GM19239 (cell line): ENCODE measurements at regions not wholly inside any gene's neighbourhood (a gene's known extent, or its start where the extent isn't known, plus 50 kb on each side); places are given as distances from the start of the nearest gene placed in this dataset.

ENCODE experiments used
- DNase-seq: peaks from one replicate; pipeline ENCODE4 v3.0.0; 2011; ENCODE audit warnings: low spot score; ENCODE audit not compliant: insufficient read length
- FAIRE-seq: peaks from 2 replicates; lab custom pipeline; 2011; peaks lifted over from hg19 to GRCh38; lab: Jason Lieb, UNC

DNA sequence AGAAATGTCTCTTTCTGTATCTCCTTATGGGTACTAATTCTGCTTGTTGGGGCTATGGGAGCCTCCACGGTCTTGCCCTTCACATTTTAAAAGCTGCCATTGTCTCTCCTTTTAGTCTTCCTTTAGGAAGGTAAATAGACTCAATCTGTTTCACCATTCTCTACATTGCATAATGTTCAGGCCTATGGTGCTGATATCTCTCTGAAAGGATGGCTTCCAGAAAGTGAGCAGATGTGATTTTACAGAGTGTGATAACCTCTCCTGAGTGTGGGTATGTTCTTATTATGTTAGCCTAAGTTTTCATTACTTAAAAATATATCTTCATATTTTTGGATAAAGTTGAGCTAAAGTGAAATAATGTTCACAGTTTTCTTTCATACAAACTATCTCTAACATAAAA, 254.0 kb upstream of the PITX2 start:
- DNase-seq (no peak), FAIRE-seq (no peak)

DNA sequence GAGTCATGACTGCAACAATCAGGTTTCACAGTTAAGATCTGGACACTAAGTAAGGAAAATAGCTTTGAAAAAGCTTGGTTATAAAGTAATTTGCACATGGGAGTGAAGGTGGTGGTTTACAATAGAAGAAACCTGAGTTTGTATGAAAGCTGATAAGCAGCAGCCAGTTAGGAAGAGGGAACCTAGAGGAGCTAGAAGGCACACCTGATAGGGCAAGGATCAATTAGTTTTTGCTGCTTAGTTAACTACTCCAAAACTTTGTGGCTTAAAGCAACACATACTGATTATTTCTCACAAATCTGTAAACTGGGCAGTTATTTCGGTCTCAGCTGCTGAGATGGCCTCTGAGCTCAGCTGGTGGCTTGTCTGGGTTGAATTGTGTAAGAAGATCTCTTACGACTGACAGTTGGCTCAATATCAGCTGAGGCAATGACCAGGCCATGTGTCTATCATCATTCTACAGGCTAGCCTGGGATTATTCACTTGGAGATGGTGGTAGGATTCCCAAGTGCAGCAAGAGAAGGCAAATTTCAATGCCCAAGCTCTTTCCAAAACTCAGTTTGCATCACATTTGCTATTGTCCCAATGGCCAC, 255.0 kb upstream of the PITX2 start:
- DNase-seq: no peak
- FAIRE-seq: no peak

DNA sequence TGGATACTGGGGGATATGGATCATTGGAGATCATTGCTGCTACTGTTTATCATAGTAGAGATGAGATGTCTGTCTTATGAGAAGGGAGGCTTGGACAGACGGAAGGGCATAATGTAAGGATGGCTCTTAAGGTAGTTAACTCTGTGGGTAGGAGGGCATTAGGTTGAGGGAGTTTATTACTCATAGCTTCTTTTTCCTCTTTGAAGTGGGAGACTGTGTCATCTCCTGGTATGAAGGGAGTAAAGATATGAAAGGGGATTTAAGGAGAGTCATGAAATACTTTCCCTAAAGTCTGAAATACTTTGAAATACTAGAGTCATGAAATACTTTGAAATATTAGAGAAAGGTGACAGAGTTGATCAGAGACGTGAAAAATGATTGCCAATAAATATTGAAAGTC, 255.5 kb upstream of the PITX2 start:
- FAIRE-seq (no peak), DNase-seq (no peak)

DNA sequence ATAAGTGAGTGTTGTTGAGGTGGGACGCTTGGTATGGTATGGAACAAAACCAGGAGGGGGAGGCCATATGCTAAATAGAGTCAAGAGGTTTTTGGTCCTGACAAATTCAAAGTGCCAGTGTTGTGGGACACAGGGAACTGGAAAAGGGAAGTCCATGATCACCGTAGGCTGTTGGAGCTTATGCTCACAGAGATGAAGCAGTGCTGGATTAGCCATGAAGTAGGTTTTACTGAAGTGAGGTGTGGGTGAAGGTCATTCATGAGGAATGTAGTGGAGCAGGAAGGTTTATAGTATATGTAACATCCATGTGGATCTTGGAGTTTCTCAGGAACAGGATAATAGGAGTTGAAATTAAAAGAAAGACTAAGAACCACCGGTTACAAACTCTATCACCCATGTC, 256.1 kb upstream of the PITX2 start:
- DNase-seq: no peak
- no peak for FAIRE-seq

DNA sequence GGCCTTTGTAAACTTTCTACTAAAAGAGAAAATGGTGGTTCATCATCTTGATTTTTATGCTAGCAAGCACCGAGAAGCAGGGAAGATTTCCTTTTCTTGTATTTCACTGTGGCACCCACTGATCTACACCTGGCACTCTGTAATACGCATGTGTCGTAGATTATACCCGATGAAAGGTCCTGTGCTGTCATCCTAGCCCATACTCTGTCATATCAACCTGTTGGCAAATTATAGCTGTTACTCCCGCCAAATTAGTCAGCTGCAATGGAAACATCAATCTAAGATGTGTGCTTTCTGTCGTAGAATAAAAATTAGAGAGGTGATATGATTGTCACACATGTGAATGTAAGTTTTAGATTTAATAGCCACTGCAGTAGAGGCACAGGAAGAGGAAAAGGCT, 263.4 kb upstream of the PITX2 start:
- no peak for FAIRE-seq

DNA sequence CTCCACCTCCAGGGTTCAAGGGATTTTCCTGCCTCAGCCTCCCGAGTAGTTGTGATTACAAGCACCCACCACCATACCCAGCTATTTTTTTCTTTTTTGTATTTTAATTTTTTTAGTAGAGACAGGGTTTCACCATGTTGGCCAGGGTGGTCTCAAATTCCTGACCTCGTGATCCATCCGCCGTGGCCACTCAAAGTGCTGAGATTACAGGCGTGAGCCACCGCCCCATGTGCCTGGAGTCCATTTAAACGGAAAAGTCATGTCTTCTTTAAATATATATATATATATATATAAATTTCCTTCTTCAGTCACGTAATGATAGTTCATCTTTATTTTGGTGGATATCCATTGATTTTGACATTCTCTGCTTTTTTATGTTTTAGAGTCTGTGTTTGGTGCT, 264.0 kb upstream of the PITX2 start:
- no peak for DNase-seq
- no peak for FAIRE-seq

More for the DNA sequence above, 263.4 kb upstream of the PITX2 start:
- DNase-seq: no peak

DNA sequence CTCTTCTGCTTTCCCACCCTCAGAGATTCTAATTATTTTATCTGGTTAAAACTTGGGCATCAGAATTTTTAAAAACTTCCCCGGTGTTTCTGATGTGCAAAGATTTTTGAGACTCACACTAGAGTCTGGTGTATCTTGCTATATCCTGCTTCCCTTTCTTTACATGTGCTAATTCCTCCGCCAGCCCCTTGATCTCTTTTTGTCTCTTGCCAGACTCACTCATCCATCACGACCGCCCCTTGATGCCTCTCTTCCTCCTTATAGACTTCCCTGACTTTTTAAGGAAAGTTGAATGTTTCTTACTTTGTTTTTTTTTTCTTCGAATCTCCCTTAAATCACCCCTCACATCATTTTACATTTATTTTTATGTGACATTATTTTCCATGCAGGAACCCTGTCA, 274.9 kb upstream of the PITX2 start:
- DNase-seq: no peak
- FAIRE-seq: no peak

DNA sequence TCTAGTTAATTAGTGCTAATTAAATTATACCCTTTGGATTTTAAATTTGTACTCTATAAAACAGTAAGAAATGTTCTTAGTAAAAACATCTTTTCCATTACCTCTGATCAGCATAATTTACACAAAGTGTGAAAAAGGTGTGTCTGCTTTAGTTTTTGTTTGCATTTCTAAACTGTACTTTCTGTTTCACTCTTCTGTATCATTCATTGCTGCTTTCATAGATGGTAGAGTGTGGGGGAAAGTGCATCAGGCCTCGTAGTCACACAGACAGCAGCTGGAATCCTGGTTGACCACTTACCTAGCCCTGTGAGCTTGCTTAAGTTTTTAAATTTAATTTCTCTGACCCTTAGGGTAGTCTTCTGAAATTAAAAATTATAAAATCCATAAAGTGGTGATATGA, 275.4 kb upstream of the PITX2 start:
- no peak for FAIRE-seq
- peak; percentile 3 for DNase-seq

DNA sequence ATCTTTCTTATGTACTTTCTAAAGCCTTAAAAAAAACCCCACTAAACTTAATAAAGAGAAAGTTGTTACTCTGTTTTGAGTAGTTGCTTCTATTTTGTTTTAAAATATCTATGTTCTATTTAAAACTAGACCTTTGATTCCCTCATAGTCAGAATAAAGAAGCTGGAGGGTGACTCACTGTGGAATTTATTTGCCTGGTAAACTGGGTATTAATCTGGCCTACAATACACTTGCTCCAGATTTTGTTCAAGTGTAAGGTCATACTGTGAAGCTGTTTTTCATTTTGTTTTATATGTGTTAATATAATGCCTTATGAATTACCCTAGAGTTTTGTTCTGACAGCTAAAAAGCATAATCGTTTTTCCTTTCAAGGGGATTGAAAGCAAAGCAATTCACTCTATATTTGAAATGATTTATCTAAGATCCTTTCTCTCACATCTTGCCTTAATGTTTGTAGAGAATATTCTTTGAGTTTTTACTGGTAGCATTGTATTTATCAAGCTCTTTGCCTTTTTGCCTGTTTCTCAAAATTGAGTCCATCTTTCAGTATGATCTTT, 277.4 kb upstream of the PITX2 start:
- FAIRE-seq (no peak), DNase-seq (no peak)

DNA sequence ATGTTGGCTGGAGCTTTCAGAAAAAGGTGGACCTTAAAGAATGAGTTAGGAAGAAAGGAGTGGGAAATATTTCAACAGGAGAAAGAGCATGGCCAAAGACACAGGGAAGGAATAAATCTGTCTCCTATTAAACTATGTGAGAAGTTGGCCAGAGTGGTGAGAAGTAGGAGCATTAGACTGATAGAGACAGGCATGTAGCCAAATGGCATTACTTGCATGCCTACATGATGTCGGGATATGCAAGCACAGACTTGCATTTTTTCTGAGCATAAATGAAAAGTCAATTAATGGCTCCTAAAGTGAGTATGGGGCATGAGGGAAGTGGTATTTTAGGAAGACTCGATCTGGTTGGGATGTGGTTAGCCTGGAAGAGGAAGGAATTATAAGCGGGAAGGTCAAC, 279.6 kb upstream of the PITX2 start:
- FAIRE-seq (no peak), DNase-seq (no peak)

DNA sequence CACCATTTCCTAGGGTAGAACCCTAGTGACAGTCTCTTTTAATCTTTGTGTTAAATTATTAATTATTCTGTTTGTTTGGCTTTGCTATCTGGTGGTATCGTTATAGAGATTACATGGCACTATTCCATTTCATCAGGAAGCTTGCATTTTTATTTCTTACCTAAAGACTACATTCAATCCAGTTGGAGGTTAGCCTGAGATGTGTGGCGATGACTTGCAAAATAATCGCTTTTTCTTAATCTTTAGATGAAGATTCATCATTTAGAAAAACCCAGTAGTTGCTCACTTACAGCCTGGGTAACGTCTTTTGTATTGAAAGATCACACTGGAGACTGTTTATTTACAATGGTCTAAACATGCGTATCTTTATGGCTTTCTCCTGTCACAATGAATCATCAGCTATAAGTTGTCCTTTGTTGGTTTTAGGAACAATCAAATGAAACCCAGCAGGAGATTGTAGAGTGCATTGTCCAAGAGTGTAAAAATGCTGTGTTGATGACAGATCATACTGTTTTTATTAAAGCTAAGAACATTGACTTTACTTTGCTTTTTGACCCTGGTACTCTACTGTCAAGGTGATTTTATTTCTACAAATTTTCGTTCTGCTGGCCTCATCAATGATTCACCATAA, 281.7 kb upstream of the PITX2 start:
- no peak for FAIRE-seq
- DNase-seq: no peak

DNA sequence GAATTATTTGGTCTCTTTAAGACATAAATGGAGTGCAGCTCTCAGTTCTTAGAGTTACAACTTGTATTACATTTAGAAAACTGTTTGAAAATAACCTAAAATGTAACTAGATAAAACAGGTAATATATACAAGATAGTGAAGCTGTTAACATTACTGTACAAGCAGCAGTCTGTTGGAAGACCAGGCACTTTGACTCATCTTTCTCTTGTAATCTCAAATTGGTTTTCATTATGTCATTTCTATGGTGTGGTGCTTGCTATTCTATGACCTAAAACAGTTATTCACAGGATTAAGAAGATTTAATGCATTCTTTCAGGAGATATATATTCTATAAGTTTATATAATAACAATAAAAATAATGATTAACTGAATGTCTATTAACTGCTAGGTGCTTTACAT, 282.5 kb upstream of the PITX2 start:
- FAIRE-seq: no peak
- no peak for DNase-seq

DNA sequence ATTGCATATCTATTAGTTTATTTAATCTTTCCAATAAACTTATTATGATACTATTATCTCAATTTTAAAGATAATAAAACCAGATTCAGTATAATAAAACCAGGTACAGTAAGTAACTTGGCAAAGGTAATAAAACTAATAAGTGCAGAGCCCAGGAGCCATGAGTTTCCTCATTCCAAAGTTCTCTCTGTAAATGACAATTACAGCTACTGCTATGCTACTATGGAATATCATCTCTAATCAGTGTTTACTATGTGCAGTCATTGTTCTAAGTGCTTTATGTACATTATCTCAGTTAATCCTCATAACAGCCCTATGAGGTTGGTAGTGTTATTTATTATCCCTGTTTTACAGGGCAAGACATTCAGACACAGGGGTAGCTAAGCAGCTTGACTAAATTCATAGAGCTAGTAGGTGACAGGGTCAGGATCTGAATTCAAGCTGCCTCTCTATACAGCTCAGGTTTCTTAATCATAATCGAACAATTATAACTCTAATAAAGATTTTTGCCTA, 285.0 kb upstream of the PITX2 start:
- DNase-seq (no peak), FAIRE-seq (no peak)

DNA sequence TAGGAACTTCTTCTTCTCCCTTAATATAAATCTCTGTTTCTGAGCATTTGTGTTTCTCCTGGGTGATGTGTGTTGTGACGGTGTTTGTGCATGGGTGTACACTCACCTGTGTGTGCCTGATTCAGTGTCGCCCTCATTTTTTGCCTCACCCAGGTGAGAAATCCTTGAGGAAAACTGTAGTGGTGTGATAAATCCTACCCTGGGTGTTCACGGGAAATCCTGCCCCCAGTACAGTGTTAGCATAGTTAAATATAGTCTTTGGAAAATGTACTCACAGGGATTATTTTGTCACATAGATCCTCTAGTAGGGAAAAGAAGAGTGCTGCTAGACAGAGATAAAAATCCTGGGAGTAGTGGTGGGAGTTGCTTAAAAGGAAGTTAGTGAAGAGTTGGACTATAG, 291.9 kb upstream of the PITX2 start:
- DNase-seq (no peak), FAIRE-seq (no peak)

DNA sequence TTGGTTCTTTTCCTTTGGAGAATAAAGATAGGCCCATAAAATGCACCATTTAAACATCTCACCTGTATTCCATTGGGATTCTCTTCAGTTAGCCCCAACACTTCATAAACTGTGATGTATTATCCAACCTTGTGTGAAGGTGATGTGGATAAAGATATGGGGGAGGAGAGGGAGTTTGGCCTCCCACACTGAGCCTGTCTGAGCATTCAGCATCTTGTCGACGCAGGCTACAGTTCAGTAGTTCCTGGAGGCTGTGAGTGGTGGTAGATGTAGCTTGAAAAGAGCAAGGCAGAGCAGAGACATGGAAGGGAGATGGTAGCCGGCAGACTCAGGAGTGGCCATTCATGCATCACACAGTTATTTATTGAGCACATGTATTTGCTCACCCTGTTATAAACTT, 292.4 kb upstream of the PITX2 start:
- FAIRE-seq: no peak
- no peak for DNase-seq

DNA sequence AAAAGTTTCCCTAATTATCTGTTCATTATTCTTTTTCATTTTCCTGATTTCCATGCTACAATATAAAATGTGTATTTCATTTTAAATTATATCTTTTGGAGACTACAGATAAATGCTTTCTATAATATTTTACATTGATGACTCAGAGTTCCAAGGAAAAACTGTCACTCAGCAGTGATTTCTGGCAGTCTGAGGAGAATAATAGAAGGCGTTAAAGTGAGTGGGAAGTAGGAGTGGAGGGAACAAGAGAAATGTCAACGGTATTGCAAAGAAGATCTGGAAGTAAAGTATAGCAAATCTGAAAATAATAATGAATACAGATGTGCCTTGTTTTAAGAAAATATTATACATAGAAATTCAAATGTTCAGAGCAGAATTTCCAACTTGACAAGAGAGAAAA, 293.6 kb upstream of the PITX2 start:
- no peak for FAIRE-seq
- no peak for DNase-seq

DNA sequence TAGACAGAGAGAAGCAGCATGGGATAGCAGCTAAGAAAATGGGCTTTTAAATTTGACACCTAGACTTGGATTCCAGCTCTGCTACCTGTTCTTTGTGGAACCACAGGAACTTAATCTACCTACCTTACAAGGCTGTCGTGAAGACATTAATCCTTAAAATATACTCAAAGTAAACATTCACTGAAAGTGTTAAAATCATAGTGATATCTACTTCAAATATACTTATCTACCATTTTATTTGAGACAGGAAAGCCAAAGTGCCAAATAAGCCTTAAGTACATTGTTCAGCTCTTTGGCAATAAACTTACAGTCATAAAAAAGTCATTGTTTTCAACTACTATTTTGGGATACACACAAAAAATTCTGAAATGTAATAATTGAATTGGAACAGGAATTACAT, 295.0 kb upstream of the PITX2 start:
- DNase-seq: no peak
- no peak for FAIRE-seq

DNA sequence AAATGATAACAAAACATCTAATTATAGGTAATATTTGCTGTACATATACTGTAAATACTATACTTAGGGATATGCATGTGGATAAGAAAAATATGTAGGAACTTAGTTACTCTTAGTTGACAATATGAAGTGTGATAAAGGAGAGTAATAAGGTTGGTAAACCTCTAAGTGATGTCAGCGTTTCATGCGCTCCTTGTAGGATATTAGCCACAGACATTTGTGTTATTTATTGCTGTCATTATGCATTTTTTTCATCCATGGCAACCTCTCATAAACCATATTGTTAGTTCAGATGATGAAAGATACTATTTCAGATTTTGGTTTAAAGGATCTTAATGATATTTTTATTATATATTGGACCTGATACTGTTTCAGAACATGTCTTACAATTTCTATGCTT, 298.1 kb upstream of the PITX2 start:
- DNase-seq (no peak), FAIRE-seq (no peak)

DNA sequence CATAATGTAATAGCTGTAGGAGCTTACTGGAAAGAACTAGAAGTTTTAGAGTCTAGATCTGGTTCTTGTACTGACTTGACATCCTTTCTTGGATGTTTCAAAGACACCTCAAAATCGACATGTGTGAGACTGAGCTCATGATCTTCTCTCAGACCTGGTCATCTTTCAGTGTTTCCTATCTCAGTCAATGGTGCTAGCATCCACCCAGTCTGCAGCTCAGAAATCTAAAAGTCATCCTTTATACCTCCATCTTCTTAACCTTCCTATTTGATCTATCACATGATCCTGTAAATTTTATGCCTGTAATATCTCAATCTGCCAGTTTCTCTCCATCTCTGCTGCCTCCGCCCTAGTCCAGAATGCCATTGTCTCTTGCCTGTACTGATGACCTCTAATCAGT, 301.9 kb upstream of the PITX2 start:
- DNase-seq: no peak
- FAIRE-seq: no peak

DNA sequence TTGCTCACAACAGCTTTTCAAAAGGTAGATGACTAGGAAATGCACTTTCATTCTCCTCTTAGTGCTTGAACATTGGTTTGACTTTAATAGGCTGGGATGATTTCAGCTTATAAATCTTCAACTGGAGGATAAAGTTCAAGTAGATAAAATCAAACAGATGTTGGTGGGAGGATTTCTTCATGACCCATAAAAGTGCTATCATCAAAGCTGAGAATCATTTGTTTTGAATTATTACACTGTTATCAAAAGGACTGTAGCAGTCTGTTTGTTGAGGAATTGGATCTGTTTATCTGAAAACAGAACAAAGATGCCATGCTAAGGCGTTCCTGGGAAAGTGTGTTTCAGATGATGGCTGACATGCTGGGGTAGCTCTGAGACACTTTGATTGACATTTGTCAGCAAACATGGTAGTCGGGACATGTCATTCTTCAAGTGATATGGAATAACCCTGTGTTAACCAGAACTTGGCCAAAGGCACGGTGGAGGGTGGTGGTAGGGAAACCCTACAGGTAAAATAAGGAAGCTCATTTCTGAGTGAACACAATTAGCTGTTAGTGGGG, 304.0 kb upstream of the PITX2 start:
- DNase-seq: no peak
- FAIRE-seq: no peak

DNA sequence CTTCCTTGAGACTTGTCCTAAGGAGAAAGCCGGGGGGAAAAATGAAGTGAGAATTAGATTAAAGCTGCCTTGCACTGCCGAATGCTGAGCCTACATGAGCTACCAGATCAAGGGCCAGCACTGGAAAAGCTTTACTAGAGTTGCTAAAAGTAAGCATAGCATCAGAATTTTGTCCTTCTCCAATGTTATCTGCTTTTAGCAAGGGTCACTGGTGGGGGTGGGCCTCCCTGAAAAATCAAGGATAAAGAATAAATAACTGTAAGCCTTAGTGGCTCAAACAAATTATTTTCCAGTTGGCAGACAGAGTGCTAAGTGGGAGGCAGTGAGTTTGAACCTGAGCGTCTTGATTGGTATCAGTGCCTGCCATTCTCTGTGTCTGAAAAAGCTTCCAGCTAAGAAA, 310.5 kb upstream of the PITX2 start:
- DNase-seq (no peak), FAIRE-seq (no peak)

DNA sequence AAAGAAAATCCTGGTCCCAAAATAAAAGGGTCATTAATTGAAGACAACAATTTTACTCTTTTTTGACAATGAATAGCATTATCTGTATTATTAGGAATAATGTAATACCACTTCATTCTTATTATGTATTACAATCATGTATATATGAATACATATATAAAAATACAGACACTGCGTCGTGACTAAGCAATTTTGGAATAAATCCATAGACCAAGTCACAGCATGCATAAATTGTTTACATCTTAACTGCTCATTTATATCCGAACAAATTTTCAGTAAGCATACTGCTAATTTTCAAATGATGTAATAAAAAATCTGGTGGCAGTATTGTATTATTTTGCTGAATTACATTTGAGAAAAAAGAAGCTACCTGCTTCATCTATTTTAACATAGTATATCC, 321.6 kb upstream of the PITX2 start:
- FAIRE-seq: no peak

More for the DNA sequence above, 321.6 kb upstream of the PITX2 start:
- DNase-seq: no peak
